HG03342 (cell line): ENCODE measurements at regions not wholly inside any gene's neighbourhood (a gene's known extent, or its start where the extent isn't known, plus 50 kb on each side); places are given as distances from the start of the nearest gene placed in this dataset.
A peak's percentile ranks its signal among the peaks of the same experiment; 100 is the strongest.
"Not testable (repeated sequence)": the region's sequence is repeated elsewhere in the genome, so short reads cannot be mapped to it uniquely, and the experiment has no call there.

Source experiments
- ATAC-seq: cut with Tn5 transposase; IDR thresholded peaks from one replicate; pipeline ENCODE4 v1.9.1; 2021; ENCODE audit warnings: mild to moderate bottlenecking, moderate library complexity; ENCODE audit not compliant: unreplicated experiment

- no peak for ATAC-seq
Observed at GRCh38 chr7:131937868-131938267, 381.4 kb upstream of the PODXL start.

- ATAC-seq: no peak
Observed at GRCh38 chr7:131935180-131935579, 378.8 kb upstream of the PODXL start.

- ATAC-seq: no peak
Observed at GRCh38 chr7:131934452-131934851, 378.0 kb upstream of the PODXL start.

- ATAC-seq: no peak
Observed at GRCh38 chr7:131933751-131934289, 377.4 kb upstream of the PODXL start.

DNA sequence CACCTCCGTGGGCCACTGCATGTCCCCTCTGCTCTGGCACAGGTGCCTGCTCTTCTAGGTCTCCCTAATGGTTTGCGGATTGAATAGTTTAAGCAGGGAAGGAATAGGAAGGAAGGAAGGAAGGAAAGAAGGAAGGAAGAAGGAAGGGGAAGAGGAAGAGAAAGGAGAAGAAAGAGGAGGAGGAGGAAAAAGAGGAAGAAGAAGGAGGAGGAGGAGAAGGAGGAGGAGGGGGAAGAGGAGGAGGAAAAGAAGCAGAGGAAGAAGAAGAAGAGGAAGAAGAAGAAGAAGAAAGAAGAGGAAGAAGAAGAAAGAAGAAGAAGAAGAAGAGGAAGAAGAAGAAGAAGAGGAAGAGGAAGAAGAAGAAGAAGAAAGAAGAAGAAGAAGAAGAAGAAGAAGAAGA lies 376.8 kb upstream of the PODXL start:
- not testable (repeated sequence) for ATAC-seq

DNA sequence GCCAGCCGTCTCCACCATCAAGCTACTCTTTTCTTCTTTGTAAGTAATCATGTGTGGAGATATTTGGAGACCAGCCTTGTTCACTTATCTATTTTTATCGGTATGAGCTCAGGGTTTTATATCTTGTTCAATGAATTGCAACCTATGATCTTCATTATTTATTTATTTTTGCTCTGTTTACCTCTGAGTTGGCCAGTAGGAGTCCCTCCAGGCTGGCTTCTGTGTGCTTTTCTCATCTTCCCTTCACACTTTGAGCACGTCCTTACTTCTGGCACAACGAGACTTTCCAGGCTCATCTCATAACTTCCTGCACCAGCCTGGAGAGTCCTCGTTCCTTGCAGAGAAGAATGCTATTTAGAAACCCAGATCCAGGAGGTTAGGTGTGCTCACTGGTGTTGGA lies 375.8 kb upstream of the PODXL start:
- ATAC-seq: no peak

GRCh38 chr7:131931370-131931769 lies 374.9 kb upstream of the PODXL start:
- ATAC-seq: no peak

DNA sequence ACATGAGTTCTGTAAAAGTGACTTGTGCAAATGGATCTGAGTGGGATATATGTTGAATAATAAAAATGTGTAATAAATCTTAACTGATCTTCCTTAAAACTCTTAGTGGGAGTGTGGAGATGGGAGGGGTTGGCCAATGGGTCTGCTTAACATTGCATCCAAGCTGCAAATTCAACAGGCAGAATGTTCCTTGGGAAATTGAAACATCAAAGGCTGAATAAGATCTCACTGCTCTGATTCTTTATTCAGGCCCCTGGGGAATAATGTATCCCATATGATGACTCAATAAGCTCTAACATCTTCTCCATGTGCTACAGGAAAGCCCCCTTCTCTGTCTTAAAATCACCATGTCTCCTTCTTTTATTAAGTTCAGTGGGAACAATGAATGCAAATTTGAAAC lies 373.2 kb upstream of the PODXL start:
- no peak for ATAC-seq

DNA sequence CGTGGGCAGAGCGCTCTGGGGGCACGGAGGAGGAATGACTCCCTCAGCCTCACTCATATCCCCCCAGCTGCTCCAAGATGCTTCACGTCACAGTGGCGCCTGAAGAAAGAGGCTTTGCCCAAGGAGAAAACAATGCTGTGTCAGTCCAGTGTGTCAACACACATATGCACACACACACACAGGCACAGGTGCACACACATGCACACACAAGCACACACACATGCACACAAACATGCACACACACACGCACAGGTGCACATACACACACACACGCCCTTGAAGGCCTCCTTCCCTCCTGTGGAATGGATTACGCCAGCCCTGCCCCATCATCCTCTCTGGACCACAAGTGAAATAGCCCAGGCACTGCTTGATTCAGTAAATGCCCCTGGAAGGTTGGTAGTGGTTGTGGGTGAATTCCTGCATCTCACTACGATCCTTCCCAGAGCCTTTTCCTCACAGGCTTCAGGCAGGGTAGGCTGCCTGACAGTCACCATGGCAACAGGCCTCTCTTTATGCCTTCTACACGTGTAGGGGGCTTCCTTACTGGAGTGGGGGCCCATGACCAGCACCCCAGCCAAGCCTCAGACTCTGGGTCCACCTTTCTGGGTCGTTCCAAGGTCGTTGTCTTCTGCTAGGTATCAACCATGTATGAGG lies 371.5 kb upstream of the PODXL start:
- ATAC-seq: no peak

GRCh38 chr7:131925636-131926035 lies 369.2 kb upstream of the PODXL start:
- ATAC-seq: no peak

DNA sequence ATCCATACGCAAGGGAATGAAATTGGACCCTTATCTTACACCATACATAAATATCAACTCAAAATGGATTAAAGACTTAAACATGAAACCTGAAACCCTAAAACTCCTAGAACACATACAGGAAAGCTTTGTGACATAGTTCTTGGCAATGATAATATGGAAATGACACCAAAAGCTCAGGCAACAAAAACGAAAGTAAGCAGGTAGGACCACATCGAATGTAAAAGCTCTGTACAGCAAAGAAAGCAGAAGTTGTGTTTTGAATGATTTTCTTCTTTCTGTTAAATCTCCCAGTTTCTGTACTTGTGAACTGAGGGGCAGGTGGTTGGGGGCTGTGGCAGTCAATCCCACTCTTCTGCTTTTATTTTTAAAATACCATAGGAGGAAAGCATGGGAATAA lies 368.4 kb upstream of the PODXL start:
- no peak for ATAC-seq

DNA sequence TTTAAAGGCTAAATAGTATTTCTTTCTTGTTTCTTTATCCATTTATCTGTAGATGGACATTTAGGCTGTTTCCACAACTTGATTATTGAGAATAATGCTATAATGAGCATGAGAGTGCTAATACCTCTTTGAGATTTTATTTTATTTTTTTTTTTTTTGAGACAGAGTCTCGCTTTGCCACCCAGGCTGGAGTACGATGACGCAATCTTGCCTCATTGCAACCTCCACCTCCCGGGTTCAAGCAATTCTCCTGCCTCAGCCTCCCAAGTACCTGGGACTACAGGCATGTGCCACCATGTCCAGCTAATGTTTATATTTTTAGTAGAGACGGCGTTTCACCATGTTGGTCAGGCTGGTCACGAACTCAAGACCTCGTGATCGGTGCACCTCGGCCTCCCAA lies 366.5 kb upstream of the PODXL start:
- not testable (repeated sequence) for ATAC-seq

GRCh38 chr7:131921016-131921415 lies 364.6 kb upstream of the PODXL start:
- no peak for ATAC-seq

- peak; percentile 67 for ATAC-seq
Observed at GRCh38 chr7:131919920-131920709, 363.7 kb upstream of the PODXL start.

- no peak for ATAC-seq
Observed at GRCh38 chr7:131911112-131911511, 354.7 kb upstream of the PODXL start.

DNA sequence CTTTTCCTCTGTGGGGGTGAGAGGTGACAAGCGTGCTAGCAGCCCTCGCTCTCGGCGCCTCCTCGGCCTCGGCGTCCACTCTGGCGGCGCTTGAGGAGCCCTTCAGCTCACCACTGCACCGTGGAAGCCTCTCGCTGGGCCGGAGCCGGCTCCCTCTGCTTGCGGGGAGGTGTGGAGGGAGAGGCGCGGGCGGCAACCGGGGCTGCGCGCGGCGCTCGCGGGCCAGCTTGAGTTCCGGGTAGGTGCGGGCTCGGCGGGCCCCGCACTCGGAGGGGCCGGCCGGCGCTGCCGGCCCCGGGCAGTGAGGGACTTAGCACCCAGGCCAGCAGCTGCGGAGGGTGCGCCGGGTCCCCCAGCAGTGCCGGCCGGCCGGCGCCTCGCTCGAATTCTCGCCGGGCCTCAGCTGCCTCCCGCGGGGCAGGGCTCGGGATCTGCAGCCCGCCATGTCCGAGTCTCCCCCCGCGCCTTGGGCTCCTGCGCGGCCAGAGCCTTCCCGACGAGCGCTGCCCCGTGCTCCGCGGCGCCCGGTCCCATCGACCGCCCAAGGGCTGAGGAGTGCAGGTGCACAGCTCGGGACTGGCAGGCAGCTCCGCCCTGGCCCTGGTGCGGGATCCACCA lies 352.8 kb upstream of the PODXL start:
- ATAC-seq: no peak

DNA sequence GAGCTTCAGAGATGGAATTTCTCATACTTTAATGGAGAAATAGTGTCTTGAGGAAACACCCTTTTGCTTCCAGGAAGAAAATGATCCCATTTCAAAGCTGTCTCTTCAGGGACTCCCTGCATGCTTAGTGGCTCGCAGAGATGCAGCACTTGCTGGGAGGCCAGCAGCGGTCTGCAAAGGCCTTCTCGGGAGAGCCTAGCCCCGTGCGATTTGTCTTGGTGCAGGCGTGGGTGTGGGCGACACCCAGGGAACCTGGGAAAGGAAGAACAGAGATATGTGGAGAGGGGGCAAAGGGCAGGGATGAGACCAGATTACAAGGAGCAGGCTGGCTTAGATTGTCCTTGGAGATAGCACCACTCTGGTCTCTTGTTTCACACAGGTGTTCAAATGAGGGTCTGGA lies 352.3 kb upstream of the PODXL start:
- ATAC-seq: no peak

DNA sequence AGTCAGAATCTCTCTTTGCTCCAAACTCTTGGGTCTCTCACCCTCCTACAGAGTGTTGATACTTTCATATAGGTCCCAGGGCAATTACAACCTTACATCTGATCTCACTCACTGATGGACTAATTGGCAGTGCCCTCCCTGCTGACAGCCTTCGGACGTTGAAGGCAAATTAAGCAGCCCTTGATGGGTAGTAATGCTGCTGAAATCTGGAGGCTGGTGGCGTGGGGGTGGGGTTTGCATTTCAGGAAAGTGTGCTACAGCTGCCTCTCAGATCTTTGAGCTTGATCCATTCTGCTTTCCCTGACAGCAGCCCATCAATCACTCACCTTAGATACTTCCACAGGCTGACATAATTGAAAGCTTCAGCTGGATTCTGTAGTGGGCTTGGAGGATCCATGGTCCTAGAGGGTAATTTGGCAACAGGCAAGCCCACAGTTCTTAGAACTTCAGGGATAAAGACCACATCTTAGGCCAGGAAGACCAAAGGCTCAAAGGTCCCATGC lies 349.1 kb upstream of the PODXL start:
- ATAC-seq: no peak

DNA sequence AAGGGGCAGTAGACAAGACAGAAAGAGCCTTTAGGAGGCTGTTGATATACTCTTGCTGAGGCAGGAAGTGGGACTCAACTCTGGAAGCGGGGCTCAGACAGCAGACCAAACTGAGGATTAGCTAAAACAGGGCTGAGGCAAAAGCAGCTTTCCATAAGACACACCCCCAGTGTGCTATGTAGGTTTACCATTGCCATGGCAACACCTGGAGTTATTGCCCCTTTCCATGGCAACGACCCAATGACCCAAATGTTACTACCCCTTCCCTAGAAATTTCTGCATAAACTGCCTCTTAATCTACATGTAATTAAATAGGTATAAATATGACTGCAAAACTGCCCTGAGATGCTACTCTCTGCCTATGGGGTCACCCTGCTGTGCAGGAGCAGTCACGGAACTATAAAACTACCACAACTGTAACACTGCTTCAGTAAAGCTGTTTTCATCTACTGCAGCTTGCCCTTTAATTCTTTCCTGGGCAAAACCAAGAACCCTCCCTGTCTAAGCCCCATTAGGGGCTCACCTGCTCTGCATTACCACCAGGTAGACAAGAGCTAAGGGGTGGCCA lies 348.4 kb upstream of the PODXL start:
- ATAC-seq: no peak

- ATAC-seq: no peak
Observed at GRCh38 chr7:131903315-131903714, 346.9 kb upstream of the PODXL start.

DNA sequence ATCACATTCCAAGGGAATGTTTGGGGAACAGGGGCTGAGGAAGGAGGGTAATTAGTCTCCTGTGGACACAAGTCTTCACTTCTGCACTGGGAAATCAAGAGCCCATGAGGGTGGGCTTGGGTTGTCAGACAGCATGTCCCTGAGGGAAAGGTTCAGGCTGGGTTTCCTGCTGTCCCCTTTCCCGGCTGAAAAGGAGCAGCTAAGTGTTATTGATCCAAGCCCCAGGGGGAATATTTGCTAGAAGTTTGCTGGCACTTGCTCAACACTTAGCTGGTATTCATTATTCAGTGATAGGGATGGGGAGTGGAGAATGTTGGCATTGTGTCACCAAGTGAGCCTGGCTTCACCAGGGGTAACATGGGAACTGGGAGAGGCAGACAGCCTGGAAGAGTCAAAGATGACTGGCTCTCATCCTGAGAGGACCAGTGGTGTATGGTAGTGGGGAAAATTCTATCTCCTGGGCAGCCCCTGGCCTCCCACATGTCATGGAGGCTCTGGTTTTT lies 344.4 kb upstream of the PODXL start:
- no peak for ATAC-seq
